Hepatocyte (in vitro differentiated cells): ENCODE measurements at regions not wholly inside any gene's neighbourhood (a gene's known extent, or its start where the extent isn't known, plus 50 kb on each side); places are given as distances from the start of the nearest gene placed in this dataset.

Experiments
- DNase-seq: peaks from one replicate; pipeline ENCODE4 v3.0.0-alpha.2; 2016; ENCODE audit warnings: low spot score
- H2AFZ ChIP-seq: fragments of 200-600 bp; sonication (generic); 2 replicates; pipeline ENCODE4 v1.6.0; 2016; ENCODE audit warnings: antibody characterized with exemption, mild to moderate bottlenecking
- H3K27ac ChIP-seq: fragments of 200-600 bp; sonication (generic); 2 replicates; pipeline ENCODE4 v1.5.1; 2016; ENCODE audit warnings: mild to moderate bottlenecking
- H3K27me3 ChIP-seq: fragments of 200-600 bp; sonication (generic); 2 replicates; pipeline ENCODE4 v1.6.1; 2016
- H3K36me3 ChIP-seq: fragments of 200-600 bp; sonication (generic); replicated peaks from 2 replicates; pipeline ENCODE4 v1.5.1; 2016; ENCODE audit warnings: low read depth; ENCODE audit not compliant: insufficient read depth
- H3K4me1 ChIP-seq: fragments of 200-600 bp; sonication (generic); 2 replicates; pipeline ENCODE4 v1.5.1; 2016; ENCODE audit warnings: mild to moderate bottlenecking, moderate library complexity; ENCODE audit not compliant: insufficient read depth
- H3K4me2 ChIP-seq: fragments of 200-600 bp; sonication (generic); 2 replicates; pipeline ENCODE4 v1.6.0; 2016
- H3K4me3 ChIP-seq: fragments of 200-600 bp; sonication (generic); 2 replicates; pipeline ENCODE4 v1.5.1; 2016; ENCODE audit warnings: mild to moderate bottlenecking
- H3K79me2 ChIP-seq: fragments of 200-600 bp; sonication (generic); 2 replicates; pipeline ENCODE4 v1.6.0; 2017; ENCODE audit warnings: mild to moderate bottlenecking
- H3K9me2 ChIP-seq: fragments of 200-600 bp; sonication (generic); replicated peaks from 2 replicates; pipeline ENCODE4 v1.6.0; 2017; ENCODE audit warnings: mild to moderate bottlenecking; ENCODE audit not compliant: insufficient read depth
- H3K9me3 ChIP-seq: fragments of 200-600 bp; sonication (generic); 2 replicates; pipeline ENCODE4 v1.5.1; 2016; ENCODE audit warnings: low read depth, mild to moderate bottlenecking
- H4K20me1 ChIP-seq: fragments of 200-600 bp; sonication (generic); 2 replicates; pipeline ENCODE4 v1.6.0; 2016; ENCODE audit warnings: mild to moderate bottlenecking; ENCODE audit not compliant: insufficient read depth, poor library complexity, severe bottlenecking
- CTCF ChIP-seq: fragments of 200-600 bp; sonication (generic); IDR thresholded peaks from 2 replicates; pipeline ENCODE4 v1.5.1; 2016; ENCODE audit warnings: antibody characterized with exemption, mild to moderate bottlenecking; ENCODE audit not compliant: poor library complexity
- EZH2 ChIP-seq: fragments of 200-600 bp; sonication (generic); IDR thresholded peaks from 2 replicates; pipeline ENCODE4 v1.6.1; 2016; ENCODE audit warnings: antibody characterized with exemption, mild to moderate bottlenecking, borderline replicate concordance
- EZH2phosphoT487 ChIP-seq: fragments of 200-600 bp; sonication (generic); IDR thresholded peaks from one replicate; pipeline ENCODE4 v1.6.1; 2018; ENCODE audit warnings: antibody characterized with exemption, mild to moderate bottlenecking, low read depth, moderate library complexity; ENCODE audit not compliant: unreplicated experiment, severe bottlenecking
- WGBS: methylation state at CpG from one replicate; pipeline ENCODE4 v1.1.6; 2016; ENCODE audit warnings: low lambda C conversion rate; ENCODE audit errors: missing lambda C conversion rate; 5-methylcytosine and 5-hydroxymethylcytosine counted together

- no peaks in the 10 kb centered on the region for H3K79me2 ChIP-seq
- no peaks in the 10 kb centered on the region for H3K27me3 ChIP-seq
- no peak for DNase-seq
- H3K4me2 ChIP-seq = no peak overlapping the region
- no peaks in the 10 kb centered on the region for H4K20me1 ChIP-seq
- H2AFZ ChIP-seq = no peak overlapping the region
- no peaks in the 10 kb centered on the region for H3K4me1 ChIP-seq
- TF ChIP-seq EZH2 (no peak), CTCF (no peak), EZH2phosphoT487 (no peak)
- H3K9me2 ChIP-seq = no peaks in the 10 kb centered on the region
- H3K36me3 ChIP-seq = no peaks in the 10 kb centered on the region
- H3K27ac ChIP-seq = no peak overlapping the region
- H3K4me3 ChIP-seq = no peak overlapping the region
- H3K9me3 ChIP-seq = no peaks in the 10 kb centered on the region
Observed at GRCh38 chr11:116439361-116439677, 333.5 kb downstream of the BUD13 start.

- Histone ChIP-seq H3K79me2 (no peaks in the 10 kb centered on the region), H4K20me1 (no peaks in the 10 kb centered on the region), H3K4me1 (no peaks in the 10 kb centered on the region), H3K36me3 (no peaks in the 10 kb centered on the region), H2AFZ (no peak overlapping the region), H3K27ac (no peak overlapping the region), H3K9me2 (no peaks in the 10 kb centered on the region), H3K4me2 (no peak overlapping the region), H3K4me3 (no peak overlapping the region), H3K27me3 (no peaks in the 10 kb centered on the region), H3K9me3 (no peaks in the 10 kb centered on the region)
- no peak for TF ChIP-seq EZH2
- TF ChIP-seq CTCF = no peak
- TF ChIP-seq EZH2phosphoT487 = no peak
- no peak for DNase-seq
- 87% methylated on average over 6 of the region's 6 CpGs for WGBS
Observed at GRCh38 chr11:116438651-116439360, 334.0 kb downstream of the BUD13 start.

GRCh38 chr11:116434986-116435385 is 337.8 kb downstream of the BUD13 start:
- Histone ChIP-seq H2AFZ (no peak overlapping the region), H3K79me2 (no peaks in the 10 kb centered on the region), H4K20me1 (no peaks in the 10 kb centered on the region), H3K4me1 (no peaks in the 10 kb centered on the region), H3K9me3 (no peaks in the 10 kb centered on the region), H3K36me3 (no peaks in the 10 kb centered on the region), H3K4me2 (no peak overlapping the region), H3K27ac (no peak overlapping the region), H3K27me3 (no peaks in the 10 kb centered on the region), H3K9me2 (no peaks in the 10 kb centered on the region), H3K4me3 (no peak overlapping the region)
- 79% methylated on average over 2 of the region's 2 CpGs for WGBS
- TF ChIP-seq EZH2 = no peak
- no peak for TF ChIP-seq EZH2phosphoT487
- no peak for TF ChIP-seq CTCF
- DNase-seq = no peak

- Histone ChIP-seq H3K9me3 (no peaks in the 10 kb centered on the region), H4K20me1 (no peaks in the 10 kb centered on the region), H3K79me2 (no peaks in the 10 kb centered on the region), H3K4me2 (no peak overlapping the region), H2AFZ (no peak overlapping the region), H3K4me3 (no peak overlapping the region), H3K36me3 (no peaks in the 10 kb centered on the region), H3K27ac (no peak overlapping the region), H3K27me3 (no peaks in the 10 kb centered on the region), H3K9me2 (no peaks in the 10 kb centered on the region), H3K4me1 (peaks cover 14% of the 10 kb centered on the region)
- DNase-seq = no peak
- TF ChIP-seq CTCF (no peak), EZH2phosphoT487 (no peak), EZH2 (no peak)
- 97% methylated on average over 9 of the region's 9 CpGs for WGBS
Observed at GRCh38 chr11:116432301-116432700, 340.5 kb downstream of the BUD13 start.
